ENCODE measurements at regions not wholly inside any gene's neighbourhood (a gene's known extent, or its start where the extent isn't known, plus 50 kb on each side); places are given as distances from the start of the nearest gene placed in this dataset.

DNA sequence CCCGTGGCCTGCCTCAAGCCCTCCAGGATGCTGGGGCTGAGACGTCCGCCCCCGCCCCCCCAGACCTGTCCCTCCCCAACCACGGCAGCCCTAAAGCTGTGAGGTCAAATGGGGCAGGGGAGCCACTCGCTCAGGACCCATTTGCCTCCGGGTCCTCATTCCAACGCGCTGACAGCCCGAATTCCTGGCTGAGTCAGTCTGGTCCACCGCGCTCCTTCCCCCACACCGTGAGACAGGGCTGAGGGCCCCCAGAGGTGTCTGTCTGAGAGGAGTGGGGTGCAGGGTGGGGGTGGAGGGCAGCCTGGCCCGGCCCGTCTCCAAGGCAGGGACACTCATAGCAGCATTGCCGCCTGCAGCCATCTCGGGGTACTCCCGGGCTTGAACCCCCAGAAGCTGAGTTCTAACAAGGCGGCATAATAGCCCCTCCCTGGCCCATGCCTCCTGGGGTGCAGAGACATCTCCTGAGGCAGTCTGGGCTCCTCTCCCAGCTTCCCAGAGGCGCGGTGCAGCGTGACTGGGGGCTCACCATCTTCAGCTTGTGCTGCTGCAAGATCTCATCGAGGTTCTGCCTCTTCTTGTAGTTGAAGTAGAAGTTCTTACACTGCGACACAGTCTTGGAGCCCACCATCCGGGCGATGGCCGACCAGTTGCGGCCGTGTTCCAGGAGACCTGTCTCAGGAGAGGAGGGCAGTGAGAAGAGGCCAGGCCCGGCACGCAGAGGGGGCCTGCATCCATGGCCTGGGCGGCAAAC is 90.5 kb downstream of the RFLNA start:
- Mint-ChIP-seq H3K4me3 (no peak overlapping the region), H3K36me3 (ENCODE audit: low read depth) (no peaks in the 10 kb centered on the region), H3K4me1 (peaks cover 17% of the 10 kb centered on the region), H3K27me3 (ENCODE audit: low read depth) (peaks cover 10% of the 10 kb centered on the region), H3K9me3 (no peaks in the 10 kb centered on the region), H3K27ac (ENCODE audit: unreplicated experiment) (no peak overlapping the region)
- DNase-seq (ENCODE audit: low read depth, low spot score), result no peak
- TF ChIP-seq, protein P1, sequence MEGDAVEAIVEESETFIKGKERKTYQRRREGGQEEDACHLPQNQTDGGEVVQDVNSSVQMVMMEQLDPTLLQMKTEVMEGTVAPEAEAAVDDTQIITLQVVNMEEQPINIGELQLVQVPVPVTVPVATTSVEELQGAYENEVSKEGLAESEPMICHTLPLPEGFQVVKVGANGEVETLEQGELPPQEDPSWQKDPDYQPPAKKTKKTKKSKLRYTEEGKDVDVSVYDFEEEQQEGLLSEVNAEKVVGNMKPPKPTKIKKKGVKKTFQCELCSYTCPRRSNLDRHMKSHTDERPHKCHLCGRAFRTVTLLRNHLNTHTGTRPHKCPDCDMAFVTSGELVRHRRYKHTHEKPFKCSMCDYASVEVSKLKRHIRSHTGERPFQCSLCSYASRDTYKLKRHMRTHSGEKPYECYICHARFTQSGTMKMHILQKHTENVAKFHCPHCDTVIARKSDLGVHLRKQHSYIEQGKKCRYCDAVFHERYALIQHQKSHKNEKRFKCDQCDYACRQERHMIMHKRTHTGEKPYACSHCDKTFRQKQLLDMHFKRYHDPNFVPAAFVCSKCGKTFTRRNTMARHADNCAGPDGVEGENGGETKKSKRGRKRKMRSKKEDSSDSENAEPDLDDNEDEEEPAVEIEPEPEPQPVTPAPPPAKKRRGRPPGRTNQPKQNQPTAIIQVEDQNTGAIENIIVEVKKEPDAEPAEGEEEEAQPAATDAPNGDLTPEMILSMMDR (conservative IDR thresholded peaks at IDR 0.05), result no peak

DNA sequence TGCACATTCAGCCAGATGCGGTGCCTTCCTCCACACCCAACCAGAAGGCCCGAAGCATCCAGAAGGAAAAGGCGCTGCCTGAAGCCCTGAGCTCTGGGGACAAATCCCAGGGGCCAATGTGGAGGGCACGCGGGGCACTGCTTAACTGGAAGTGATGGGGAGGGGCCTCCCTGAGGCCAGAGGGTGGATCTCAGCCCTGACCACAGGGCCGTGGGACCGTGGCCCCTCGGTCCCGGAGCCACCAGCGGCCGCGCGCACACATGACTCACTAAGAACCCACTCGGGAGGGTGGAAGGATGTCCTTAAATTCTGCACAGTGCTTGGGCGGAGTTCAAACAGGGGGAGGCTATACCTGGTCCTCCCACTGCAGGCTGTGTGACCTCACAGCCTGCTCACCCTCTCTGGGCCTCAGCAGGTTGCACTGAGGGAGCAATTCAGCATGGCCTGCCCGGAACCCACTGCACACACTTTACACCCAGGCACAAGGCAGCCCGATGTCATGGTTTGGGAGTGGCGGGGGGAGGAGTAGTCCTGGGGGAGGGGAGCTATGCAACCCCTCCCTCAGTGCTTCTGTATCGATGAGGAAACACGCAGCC is 89.5 kb downstream of the RFLNA start:
- Mint-ChIP-seq H3K27ac (ENCODE audit: unreplicated experiment) (no peak overlapping the region), H3K4me1 (peaks cover 15% of the 10 kb centered on the region), H3K27me3 (ENCODE audit: low read depth) (peaks cover under 1% of the 10 kb centered on the region), H3K9me3 (no peaks in the 10 kb centered on the region), H3K36me3 (ENCODE audit: low read depth) (no peaks in the 10 kb centered on the region), H3K4me3 (no peak overlapping the region)
- no peak for DNase-seq (ENCODE audit: low read depth, low spot score)
- TF ChIP-seq, protein P1 (conservative IDR thresholded peaks at IDR 0.05), result no peak

DNA sequence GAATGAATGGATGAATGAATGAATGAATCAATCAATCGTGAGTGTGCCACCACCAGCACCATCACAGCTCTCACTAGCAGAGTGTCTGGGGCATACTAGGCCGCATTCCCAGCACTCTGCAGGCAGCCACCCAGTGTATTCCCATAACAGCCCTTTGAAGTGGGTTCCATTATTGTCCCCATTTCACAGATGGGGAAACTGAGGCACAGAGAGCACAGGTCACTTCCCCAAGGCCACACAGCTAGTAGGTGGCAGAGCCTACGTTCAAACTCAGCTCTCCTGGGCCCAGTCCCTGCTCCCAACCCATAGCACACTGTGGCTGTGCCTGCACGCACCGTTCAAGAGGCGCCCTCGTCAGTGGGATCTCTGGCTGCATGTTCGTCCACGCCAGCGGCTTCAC is 88.1 kb downstream of the RFLNA start:
- TF ChIP-seq, protein P1 (conservative IDR thresholded peaks at IDR 0.05), result no peak
- H3K4me3 Mint-ChIP-seq, result no peak overlapping the region
- peaks cover 11% of the 10 kb centered on the region for H3K4me1 Mint-ChIP-seq
- no peaks in the 10 kb centered on the region for H3K27me3 Mint-ChIP-seq (ENCODE audit: low read depth)
- H3K9me3 Mint-ChIP-seq, result no peaks in the 10 kb centered on the region
- no peak for DNase-seq (ENCODE audit: low read depth, low spot score)
- no peak overlapping the region for H3K27ac Mint-ChIP-seq (ENCODE audit: unreplicated experiment)
- no peaks in the 10 kb centered on the region for H3K36me3 Mint-ChIP-seq (ENCODE audit: low read depth)

DNA sequence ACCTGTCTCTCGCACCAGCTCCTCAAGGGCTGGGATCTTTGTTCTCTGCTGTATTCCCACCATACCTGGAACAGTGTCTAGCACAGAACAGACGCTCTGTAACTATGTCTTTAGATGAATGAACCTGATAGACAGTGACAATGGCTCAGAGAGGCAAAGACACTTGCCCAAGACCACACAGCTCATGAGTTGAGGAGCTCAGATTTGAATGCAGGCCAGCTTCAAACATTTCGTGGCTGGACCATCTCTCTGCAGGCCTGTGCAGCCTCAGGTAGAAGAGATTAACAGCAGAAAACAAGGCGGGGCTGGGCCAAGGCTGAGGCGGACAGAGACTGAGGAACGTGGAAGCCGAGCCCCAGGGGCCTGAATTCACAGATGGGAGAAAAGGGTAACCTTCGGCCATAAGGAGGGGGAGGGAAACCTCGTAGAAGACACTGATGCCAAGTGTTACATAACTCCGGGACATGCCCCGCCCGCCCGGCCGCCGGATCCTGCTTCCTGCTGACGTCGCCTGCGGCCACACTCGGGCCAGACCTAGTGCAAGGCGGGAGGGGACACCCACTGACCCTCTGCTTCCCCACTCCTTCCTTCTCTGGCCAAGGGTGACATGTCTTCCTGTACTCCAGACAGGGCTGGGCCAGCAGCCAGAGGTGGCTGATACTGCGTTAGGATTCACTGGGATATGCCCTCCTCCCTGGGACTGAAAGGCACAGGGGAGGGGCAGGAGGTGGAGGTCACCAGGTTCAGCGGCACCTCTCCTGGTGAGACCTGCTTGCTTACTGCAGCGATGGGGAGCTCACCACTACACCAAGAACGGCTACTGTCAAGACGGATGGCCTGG is 86.8 kb downstream of the RFLNA start:
- DNase-seq (ENCODE audit: low read depth, low spot score), result no peak
- H3K27ac Mint-ChIP-seq (ENCODE audit: unreplicated experiment), result no peak overlapping the region
- no peaks in the 10 kb centered on the region for H3K36me3 Mint-ChIP-seq (ENCODE audit: low read depth)
- H3K9me3 Mint-ChIP-seq, result no peaks in the 10 kb centered on the region
- H3K4me1 Mint-ChIP-seq, result peaks cover 11% of the 10 kb centered on the region
- TF ChIP-seq, protein P1 (conservative IDR thresholded peaks at IDR 0.05), result no peak
- no peak overlapping the region for H3K4me3 Mint-ChIP-seq
- no peaks in the 10 kb centered on the region for H3K27me3 Mint-ChIP-seq (ENCODE audit: low read depth)

DNA sequence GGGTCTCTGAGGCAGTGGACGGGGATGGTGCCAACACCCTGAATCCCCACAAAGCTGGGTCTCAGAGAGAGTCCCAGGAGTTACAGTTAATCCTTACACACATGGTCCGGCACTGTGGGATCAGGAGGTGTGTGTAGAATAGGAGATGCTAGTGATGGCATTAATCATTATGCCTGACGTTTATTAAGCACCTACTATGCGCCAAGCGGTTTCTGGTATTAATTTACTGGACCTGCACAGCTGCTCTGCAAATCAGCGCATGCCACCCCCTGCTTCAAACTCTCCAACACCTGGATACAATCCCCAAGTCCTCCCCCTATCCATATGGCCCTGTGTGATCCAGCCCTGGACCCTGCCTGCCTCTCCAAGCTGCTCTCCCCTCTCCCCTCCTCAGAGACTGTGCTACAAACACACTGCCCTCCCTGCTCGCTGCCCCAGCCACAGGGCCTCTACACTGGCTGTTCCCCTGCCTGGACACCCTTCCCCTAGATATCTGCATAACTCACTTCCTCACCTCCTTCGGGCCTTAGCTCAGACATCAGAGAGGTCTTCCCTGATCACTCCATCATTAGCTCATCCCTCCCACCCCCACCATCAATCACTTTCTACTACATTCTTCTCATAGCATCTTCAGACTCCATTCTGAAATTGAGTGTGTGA is 86.0 kb downstream of the RFLNA start:
- TF ChIP-seq, protein P1 (conservative IDR thresholded peaks at IDR 0.05), result no peak
- no peaks in the 10 kb centered on the region for H3K9me3 Mint-ChIP-seq
- peaks cover 11% of the 10 kb centered on the region for H3K4me1 Mint-ChIP-seq
- H3K27ac Mint-ChIP-seq (ENCODE audit: unreplicated experiment), result no peak overlapping the region
- no peak for DNase-seq (ENCODE audit: low read depth, low spot score)
- no peaks in the 10 kb centered on the region for H3K27me3 Mint-ChIP-seq (ENCODE audit: low read depth)
- H3K4me3 Mint-ChIP-seq, result no peak overlapping the region
- no peaks in the 10 kb centered on the region for H3K36me3 Mint-ChIP-seq (ENCODE audit: low read depth)

Measured in neural crest cell (in vitro differentiated cells).